H1 (cell line): ENCODE measurements at regions not wholly inside any gene's neighbourhood (a gene's known extent, or its start where the extent isn't known, plus 50 kb on each side); places are given as distances from the start of the nearest gene placed in this dataset.

Experiments
- SP4 ChIP-seq: IDR thresholded peaks from 2 replicates; pipeline ENCODE4 v1.6.1; 2012; ENCODE audit warnings: low read length, inconsistent platforms

DNA sequence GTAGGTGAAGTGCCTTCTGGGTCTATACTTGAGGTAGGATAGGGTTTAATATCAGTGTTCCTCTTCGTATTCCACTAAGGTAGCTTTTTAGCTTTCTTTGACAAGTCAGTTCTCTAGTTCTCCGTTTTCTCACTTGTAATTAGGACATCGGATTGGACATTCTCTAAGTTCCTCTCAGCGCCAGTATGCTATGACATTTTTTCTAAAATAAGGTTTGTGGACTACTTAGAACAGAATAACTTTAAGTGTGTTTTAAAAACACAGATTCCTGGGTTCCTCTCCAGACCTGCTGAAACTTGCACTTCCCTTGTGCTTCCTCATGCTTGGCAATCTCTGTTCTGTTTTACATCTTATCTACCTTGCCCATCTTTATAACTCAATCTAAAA lies 69.3 kb upstream of the YWHAQ start (continued):
- no peak for TF ChIP-seq SP4
